IMR-90 (cell line): ENCODE measurements at regions not wholly inside any gene's neighbourhood (a gene's known extent, or its start where the extent isn't known, plus 50 kb on each side); places are given as distances from the start of the nearest gene placed in this dataset.

Experiments
- ATAC-seq: fragments of 200-7000 bp; cut with Tn5 transposase; 2 replicates; pipeline ENCODE4 v1.9.1; 2020; ENCODE audit warnings: low read depth, mild to moderate bottlenecking, moderate library complexity
- BruUV-seq: library from RNA; stranded (reverse); fragments of 400-500 nt; replicated peaks from 2 replicates; lab custom pipeline; 2021; lab: Mats Ljungman, UMichigan
- CTCF ChIA-PET: fragments of 300-600 bp; formaldehyde crosslinking; extraction: SDS; loops from one replicate; lab custom pipeline; 2021; ENCODE audit warnings: antibody characterized with exemption; lab: Yijun Ruan, JAX
- POLR2A ChIA-PET: fragments of 300-600 bp; sonication (Branson Sonifier 250); formaldehyde crosslinking; loops from one replicate; lab custom pipeline; 2022; ENCODE audit warnings: antibody characterized with exemption; ENCODE audit not compliant: unreplicated experiment; lab: Charles Lee
- DNase-seq: peaks from one replicate; pipeline ENCODE4 v3.0.0; 2013
- H2AFZ ChIP-seq: replicated peaks from 2 replicates; pipeline ENCODE3; 2013; ENCODE audit warnings: low read length, mild to moderate bottlenecking; ENCODE audit not compliant: poor library complexity
- H2AK5ac ChIP-seq: 2 replicates; pipeline ENCODE4 v1.6.1; 2013; ENCODE audit warnings: low read depth, low read length, inconsistent platforms
- H2AK9ac ChIP-seq: replicated peaks from 2 replicates; pipeline ENCODE3; 2013; ENCODE audit warnings: mild to moderate bottlenecking, low read depth, low read length, moderate library complexity; ENCODE audit not compliant: poor library complexity
- H2BK120ac ChIP-seq: 2 replicates; pipeline ENCODE4 v1.6.1; 2013; ENCODE audit warnings: low read depth, low read length, inconsistent platforms
- H2BK15ac ChIP-seq: 3 replicates; pipeline ENCODE4 v1.6.1; 2013; ENCODE audit warnings: low read depth, low read length, inconsistent platforms
- H2BK20ac ChIP-seq: 2 replicates; pipeline ENCODE4 v1.6.1; 2013; ENCODE audit warnings: low read depth, mild to moderate bottlenecking, inconsistent platforms, low read length, moderate library complexity
- H2BK5ac ChIP-seq: 2 replicates; pipeline ENCODE4 v1.6.1; 2013; ENCODE audit warnings: mild to moderate bottlenecking, low read depth, low read length, inconsistent platforms; ENCODE audit not compliant: poor library complexity, severe bottlenecking
- H3K14ac ChIP-seq: replicated peaks from 2 replicates; pipeline ENCODE4 v1.6.1; 2013; ENCODE audit warnings: low read depth, low read length, inconsistent platforms
- H3K18ac ChIP-seq: 2 replicates; pipeline ENCODE4 v1.6.1; 2013; ENCODE audit warnings: low read depth, low read length, control low read depth
- H3K23ac ChIP-seq: 2 replicates; pipeline ENCODE4 v1.6.1; 2013; ENCODE audit warnings: low read depth, low read length, inconsistent platforms
- H3K27ac ChIP-seq: 2 replicates; pipeline ENCODE4 v1.5.1; 2013; ENCODE audit warnings: mild to moderate bottlenecking, control low read depth, low read length; ENCODE audit not compliant: insufficient read depth
- H3K27me3 ChIP-seq: 2 replicates; pipeline ENCODE4 v1.6.1; 2013; ENCODE audit warnings: low read length; ENCODE audit not compliant: control insufficient read depth, insufficient read depth
- H3K36me3 ChIP-seq: 2 replicates; pipeline ENCODE4 v1.6.1; 2013; ENCODE audit warnings: low read length, mixed read lengths; ENCODE audit not compliant: control insufficient read depth, insufficient read depth
- H3K4ac ChIP-seq: 2 replicates; pipeline ENCODE4 v1.6.1; 2013; ENCODE audit warnings: low read depth, low read length, inconsistent platforms
- H3K4me1 ChIP-seq: 2 replicates; pipeline ENCODE4 v1.6.1; 2013; ENCODE audit warnings: low read length, mixed read lengths; ENCODE audit not compliant: control insufficient read depth, insufficient read depth
- H3K4me2 ChIP-seq: 2 replicates; pipeline ENCODE4 v1.6.1; 2013; ENCODE audit warnings: low read depth, mild to moderate bottlenecking, control low read depth, low read length, moderate library complexity
- H3K4me3 ChIP-seq: 2 replicates; pipeline ENCODE4 v1.5.1; 2013; ENCODE audit warnings: low read depth, mild to moderate bottlenecking, control low read depth, low read length, moderate library complexity; ENCODE audit not compliant: insufficient read depth
- H3K56ac ChIP-seq: 2 replicates; pipeline ENCODE4 v1.6.1; 2013; ENCODE audit warnings: low read length, inconsistent platforms; ENCODE audit not compliant: insufficient read depth; ENCODE audit errors: extremely low read depth
- H3K79me1 ChIP-seq, 2 experiments: 2 replicates each; pipeline ENCODE4 v1.6.1; 2013; ENCODE audit warnings: low read length in 2 of 2, inconsistent platforms in 1 of 2, low read depth in 1 of 2
- H3K9ac ChIP-seq: 2 replicates; pipeline ENCODE4 v1.6.1; 2013; ENCODE audit warnings: low read depth, low read length, control low read depth
- H3K9me1 ChIP-seq: 2 replicates; pipeline ENCODE4 v1.6.1; 2013; ENCODE audit warnings: low read length, inconsistent platforms; ENCODE audit not compliant: insufficient read depth
- H3K9me3 ChIP-seq: 2 replicates; pipeline ENCODE4 v1.6.1; 2013; ENCODE audit warnings: low read length; ENCODE audit not compliant: control insufficient read depth, insufficient read depth
- H4K20me1 ChIP-seq: 2 replicates; pipeline ENCODE4 v1.6.1; 2013; ENCODE audit warnings: low read length, inconsistent platforms; ENCODE audit not compliant: insufficient read depth
- H4K5ac ChIP-seq: 2 replicates; pipeline ENCODE4 v1.6.1; 2013; ENCODE audit warnings: mild to moderate bottlenecking, low read depth, low read length, control low read depth
- H4K8ac ChIP-seq, 2 experiments: 2 replicates each; pipeline ENCODE4 v1.6.1; 2013; ENCODE audit warnings: low read depth in 2 of 2, low read length in 2 of 2, control low read depth in 1 of 2, inconsistent platforms in 1 of 2
- H4K91ac ChIP-seq: 2 replicates; pipeline ENCODE4 v1.6.1; 2013; ENCODE audit warnings: low read depth, low read length, inconsistent platforms; ENCODE audit not compliant: insufficient read depth
- CEBPB ChIP-seq: IDR thresholded peaks from 2 replicates; pipeline ENCODE4 v1.6.1; 2012; ENCODE audit warnings: low read depth, low read length, improper control_type of control experiment
- FOS ChIP-seq: fragments of 150-350 bp; IDR thresholded peaks from 2 replicates; pipeline ENCODE4 v1.6.1; 2016; ENCODE audit warnings: low read depth, low read length
- RCOR1 ChIP-seq: IDR thresholded peaks from 2 replicates; pipeline ENCODE4 v1.6.1; 2012; ENCODE audit warnings: mild to moderate bottlenecking, low read length, improper control_type of control experiment; ENCODE audit not compliant: insufficient replicate concordance
- SMC3 ChIP-seq: fragments of 150-350 bp; IDR thresholded peaks from 2 replicates; pipeline ENCODE4 v1.6.1; 2016; ENCODE audit warnings: low read depth, mild to moderate bottlenecking, antibody characterized with exemption, low read length, moderate library complexity
- USF2 ChIP-seq: fragments of 150-350 bp; IDR thresholded peaks from 2 replicates; pipeline ENCODE4 v1.6.1; 2017; ENCODE audit warnings: mild to moderate bottlenecking, antibody characterized with exemption, low read length, low read depth
- WGBS, 2 experiments: methylation state at CpG; one replicate each; pipeline versions ENCODE4 v1.1.5 to v1.1.7; 2013; ENCODE audit warnings: missing lambda C conversion rate in 2 of 2; ENCODE audit not compliant: insufficient read length in 1 of 2; ENCODE audit errors: extremely low coverage in 2 of 2; 5-methylcytosine and 5-hydroxymethylcytosine counted together
- dilution Hi-C: fragments of 300-500 bp; cut with HindIII; formaldehyde crosslinking; loops from one replicate; pipeline ENCODE4 v1.14.3; 2018; ENCODE audit warnings: low sequenced_read_pairs; ENCODE audit not compliant: unreplicated experiment
- in situ Hi-C: fragments of 300-500 bp; cut with MboI; formaldehyde crosslinking; loops from 3 replicates; pipeline ENCODE4 v1.14.3; 2019; ENCODE audit warnings: low sequenced_read_pairs, inconsistent platforms, mixed read lengths
- intact Hi-C: fragments of 100-400 bp; cut with micrococcal nuclease; formaldehyde crosslinking; loops from 2 replicates; pipeline ENCODE4 v1.10.0; 2022

- ChIA-PET CTCF (no interaction called here), POLR2A (no interaction called here)
- in situ Hi-C loops = no loop called here
- H3K18ac ChIP-seq = no peak overlapping the region
- H3K79me1 ChIP-seq = no peaks in the 10 kb centered on the region
- no peak overlapping the region for H2BK15ac ChIP-seq
- H3K4me2 ChIP-seq = no peak overlapping the region
- no peak overlapping the region for H2AK9ac ChIP-seq
- no CpG with 5 or more reads among the region's 3 CpGs for WGBS, 2 experiments
- H3K23ac ChIP-seq = no peak overlapping the region
- DNase-seq (no peak), ATAC-seq (no peak)
- no peak overlapping the region for H3K14ac ChIP-seq
- TF ChIP-seq RCOR1 (no peak), FOS (no peak), SMC3 (no peak), CEBPB (no peak), USF2 (no peak)
- no peak overlapping the region for H2BK5ac ChIP-seq
- no peak overlapping the region for H2BK120ac ChIP-seq
- dilution Hi-C loops = no loop called here
- no peak overlapping the region for H3K27ac ChIP-seq
- no peak overlapping the region for H3K4ac ChIP-seq
- H2AK5ac ChIP-seq = no peak overlapping the region
- no peak overlapping the region for H2BK20ac ChIP-seq
- H3K9me1 ChIP-seq = no peaks in the 10 kb centered on the region
- no peaks in the 10 kb centered on the region for H4K20me1 ChIP-seq
- H4K8ac ChIP-seq = no peak overlapping the region
- H2AFZ ChIP-seq = no peak overlapping the region
- H3K9me3 ChIP-seq = 0 out of 2 replicates have a peak, but pooled peaks cover 4% of the 10 kb centered on the region
- no peaks in the 10 kb centered on the region for H3K4me1 ChIP-seq
- no peaks in the 10 kb centered on the region for H3K36me3 ChIP-seq
- intact Hi-C loops = no loop called here
- H3K9ac ChIP-seq = no peak overlapping the region
- BruUV-seq = no TSS peak
- no peak overlapping the region for H3K56ac ChIP-seq
- no peak overlapping the region for H4K91ac ChIP-seq
- H3K27me3 ChIP-seq = no peaks in the 10 kb centered on the region
- no peak overlapping the region for H4K5ac ChIP-seq
- no peak overlapping the region for H3K4me3 ChIP-seq
Measured at GRCh38 chrX:20711366-20711765, 444.7 kb upstream of the RPS6KA3 start.
